ENCODE measurements at regions not wholly inside any gene's neighbourhood (a gene's known extent, or its start where the extent isn't known, plus 50 kb on each side); places are given as distances from the start of the nearest gene placed in this dataset.

DNA sequence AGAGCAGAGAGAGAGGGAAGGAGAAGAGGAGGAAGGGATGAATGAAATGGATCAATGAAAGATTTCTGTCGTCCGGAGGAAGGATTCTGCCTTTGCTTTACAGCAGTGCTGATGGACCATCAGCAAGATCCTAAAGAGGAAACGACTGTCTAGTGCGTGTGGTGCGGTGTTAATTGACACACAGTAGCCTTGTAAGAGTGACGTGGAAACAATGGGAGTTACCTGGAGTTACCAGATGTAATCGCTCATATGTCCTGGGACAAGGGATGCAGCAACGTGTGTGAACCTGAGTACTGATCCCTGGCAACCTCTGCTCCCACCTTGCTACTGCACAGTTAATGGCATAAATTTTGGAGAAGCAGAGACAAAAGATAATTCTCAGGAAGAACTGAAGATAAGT lies 62.6 kb upstream of the TPRG1 start:
- H3K27ac ChIP-seq, result no peak overlapping the region
- intact Hi-C loops (cut with DNase I; ENCODE audit: low total_unique reads), result no loop called here
- 72 to 85% (median 77%) methylated on average over 8 of the region's 8 CpGs for WGBS, 5 donors
- peaks cover 0 to 2% (median 0%) of the 10 kb centered on the region in 8 donors for H3K9me3 ChIP-seq
- DNase-seq, result no peak
- no peak overlapping the region for H3K4me3 ChIP-seq
- TF ChIP-seq POLR2AphosphoS5 (IDR thresholded peaks at IDR 0.05), result no peak
- TF ChIP-seq, protein P1, sequence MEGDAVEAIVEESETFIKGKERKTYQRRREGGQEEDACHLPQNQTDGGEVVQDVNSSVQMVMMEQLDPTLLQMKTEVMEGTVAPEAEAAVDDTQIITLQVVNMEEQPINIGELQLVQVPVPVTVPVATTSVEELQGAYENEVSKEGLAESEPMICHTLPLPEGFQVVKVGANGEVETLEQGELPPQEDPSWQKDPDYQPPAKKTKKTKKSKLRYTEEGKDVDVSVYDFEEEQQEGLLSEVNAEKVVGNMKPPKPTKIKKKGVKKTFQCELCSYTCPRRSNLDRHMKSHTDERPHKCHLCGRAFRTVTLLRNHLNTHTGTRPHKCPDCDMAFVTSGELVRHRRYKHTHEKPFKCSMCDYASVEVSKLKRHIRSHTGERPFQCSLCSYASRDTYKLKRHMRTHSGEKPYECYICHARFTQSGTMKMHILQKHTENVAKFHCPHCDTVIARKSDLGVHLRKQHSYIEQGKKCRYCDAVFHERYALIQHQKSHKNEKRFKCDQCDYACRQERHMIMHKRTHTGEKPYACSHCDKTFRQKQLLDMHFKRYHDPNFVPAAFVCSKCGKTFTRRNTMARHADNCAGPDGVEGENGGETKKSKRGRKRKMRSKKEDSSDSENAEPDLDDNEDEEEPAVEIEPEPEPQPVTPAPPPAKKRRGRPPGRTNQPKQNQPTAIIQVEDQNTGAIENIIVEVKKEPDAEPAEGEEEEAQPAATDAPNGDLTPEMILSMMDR (IDR thresholded peaks at IDR 0.05 in 8 of 11, conservative IDR thresholded peaks at IDR 0.05 in 3 of 11), result no peak
- no peak for TF ChIP-seq POLR2A (IDR thresholded peaks at IDR 0.05)
- no peaks in the 10 kb centered on the region for H3K4me1 ChIP-seq
- peaks cover 0 to 8% (median 0%) of the 10 kb centered on the region in 7 donors for H3K27me3 ChIP-seq (replicated peaks in 1 of 7)
- no peaks in the 10 kb centered on the region for H3K36me3 ChIP-seq

DNA sequence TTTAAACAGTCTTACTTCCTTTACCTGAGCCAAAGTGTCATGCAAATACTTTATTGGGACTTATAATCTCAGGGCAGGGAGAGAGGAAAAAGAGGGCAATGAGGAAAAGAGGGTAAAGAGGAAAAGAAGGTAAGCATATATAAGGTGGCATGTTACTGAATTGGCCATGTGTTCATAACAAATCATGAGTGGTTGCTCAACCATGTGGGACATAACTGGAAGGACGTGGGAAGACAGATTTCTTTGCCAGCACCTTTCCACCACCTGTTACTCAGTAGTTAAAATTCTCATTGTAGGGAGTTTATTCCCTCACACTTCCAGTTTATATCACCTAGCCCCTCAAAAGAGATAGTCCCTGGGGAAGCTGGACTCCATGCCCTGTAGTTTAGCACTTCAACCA lies 54.7 kb upstream of the TPRG1 start:
- no peak overlapping the region for H3K4me3 ChIP-seq
- no peak for DNase-seq
- H3K27me3 ChIP-seq (replicated peaks in 1 of 7), result no peaks in the 10 kb centered on the region
- TF ChIP-seq POLR2AphosphoS5 (IDR thresholded peaks at IDR 0.05), result no peak
- no peak for TF ChIP-seq POLR2A (IDR thresholded peaks at IDR 0.05)
- TF ChIP-seq, protein P1 (IDR thresholded peaks at IDR 0.05 in 8 of 11, conservative IDR thresholded peaks at IDR 0.05 in 3 of 11), result no peak
- H3K27ac ChIP-seq, result no peak overlapping the region
- H3K9me3 ChIP-seq, result peaks cover 0 to 21% (median 13%) of the 10 kb centered on the region in 8 donors
- H3K36me3 ChIP-seq, result no peaks in the 10 kb centered on the region
- intact Hi-C loops (cut with DNase I; ENCODE audit: low total_unique reads), result no loop called here
- 59 to 84% (median 72%) methylated on average over 1 of the region's 1 CpG for WGBS, 5 donors
- peaks cover 0 to 10% (median 0%) of the 10 kb centered on the region in 6 donors for H3K4me1 ChIP-seq

DNA sequence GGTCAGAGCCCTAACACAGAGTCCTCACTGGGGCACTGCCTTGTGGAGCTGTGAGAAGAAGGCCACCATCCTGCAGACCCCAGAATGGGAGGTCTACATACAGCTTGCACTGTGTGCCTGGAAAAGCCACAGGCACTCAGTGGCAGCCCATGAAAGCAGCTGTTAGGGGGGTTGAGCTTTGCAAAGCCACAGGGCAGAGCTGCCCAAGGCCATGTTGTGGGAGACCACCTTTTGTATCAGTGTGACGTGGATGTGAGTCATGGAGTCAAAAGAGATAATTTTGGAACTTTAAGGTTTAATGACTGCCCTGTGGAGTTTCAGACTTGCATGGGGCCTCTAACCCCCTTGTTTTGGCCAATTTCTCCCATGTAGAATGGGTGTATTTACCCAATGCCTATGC lies 52.9 kb upstream of the TPRG1 start:
- Histone ChIP-seq H3K27ac (no peak overlapping the region), H3K27me3 (replicated peaks in 1 of 7) (no peaks in the 10 kb centered on the region), H3K36me3 (no peaks in the 10 kb centered on the region), H3K9me3 (peaks cover 0 to 21% (median 13%) of the 10 kb centered on the region in 8 donors), H3K4me3 (no peak overlapping the region), H3K4me1 (peaks cover 0 to 24% (median 5%) of the 10 kb centered on the region in 6 donors)
- intact Hi-C loops (cut with DNase I; ENCODE audit: low total_unique reads), result no loop called here
- DNase-seq, result no peak
- 90 to 100% (median 94%) methylated on average over 1 of the region's 1 CpG for WGBS, 5 donors
- TF ChIP-seq, protein P1 (IDR thresholded peaks at IDR 0.05 in 8 of 11, conservative IDR thresholded peaks at IDR 0.05 in 3 of 11), result no peak
- no peak for TF ChIP-seq POLR2A (IDR thresholded peaks at IDR 0.05)
- TF ChIP-seq POLR2AphosphoS5 (IDR thresholded peaks at IDR 0.05), result no peak

DNA sequence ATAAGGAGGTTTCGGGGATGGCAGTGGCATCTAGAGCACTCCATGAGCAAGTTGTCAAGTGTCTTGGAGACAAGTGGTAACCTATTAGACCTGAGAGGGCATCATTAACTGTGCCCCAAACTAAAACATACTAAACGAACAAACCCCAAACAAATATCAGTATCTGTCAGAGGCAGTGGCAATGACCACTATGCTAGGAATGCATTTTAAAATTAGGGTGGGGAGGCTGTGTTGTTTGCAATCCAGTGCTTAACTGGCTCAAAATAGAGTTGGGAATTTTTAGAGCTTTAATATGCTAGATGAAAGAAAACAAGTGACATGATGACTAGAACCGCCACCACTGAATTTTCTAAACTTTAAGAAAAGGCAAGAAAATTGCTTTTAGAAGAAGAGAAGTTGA lies 51.8 kb upstream of the TPRG1 start:
- TF ChIP-seq, protein P1 (IDR thresholded peaks at IDR 0.05 in 8 of 11, conservative IDR thresholded peaks at IDR 0.05 in 3 of 11), result no peak
- no peak for TF ChIP-seq POLR2AphosphoS5 (IDR thresholded peaks at IDR 0.05)
- no peak overlapping the region for H3K27ac ChIP-seq
- no peak for DNase-seq
- intact Hi-C loops (cut with DNase I; ENCODE audit: low total_unique reads), result no loop called here
- peaks cover 0 to 21% (median 13%) of the 10 kb centered on the region in 8 donors for H3K9me3 ChIP-seq
- 91 to 98% (median 91%) methylated on average over 3 of the region's 3 CpGs for WGBS, 5 donors
- H3K4me1 ChIP-seq, result peaks cover 0 to 33% (median 9%) of the 10 kb centered on the region in 6 donors
- no peaks in the 10 kb centered on the region for H3K36me3 ChIP-seq
- no peaks in the 10 kb centered on the region for H3K27me3 ChIP-seq (replicated peaks in 1 of 7)
- H3K4me3 ChIP-seq, result no peak overlapping the region
